EH (cell line): ENCODE measurements at regions not wholly inside any gene's neighbourhood (a gene's known extent, or its start where the extent isn't known, plus 50 kb on each side); places are given as distances from the start of the nearest gene placed in this dataset.

Experiments used
- DNase-seq: peaks from one replicate; pipeline ENCODE4 v3.0.0-alpha.2; 2015; ENCODE audit warnings: low read depth

DNA sequence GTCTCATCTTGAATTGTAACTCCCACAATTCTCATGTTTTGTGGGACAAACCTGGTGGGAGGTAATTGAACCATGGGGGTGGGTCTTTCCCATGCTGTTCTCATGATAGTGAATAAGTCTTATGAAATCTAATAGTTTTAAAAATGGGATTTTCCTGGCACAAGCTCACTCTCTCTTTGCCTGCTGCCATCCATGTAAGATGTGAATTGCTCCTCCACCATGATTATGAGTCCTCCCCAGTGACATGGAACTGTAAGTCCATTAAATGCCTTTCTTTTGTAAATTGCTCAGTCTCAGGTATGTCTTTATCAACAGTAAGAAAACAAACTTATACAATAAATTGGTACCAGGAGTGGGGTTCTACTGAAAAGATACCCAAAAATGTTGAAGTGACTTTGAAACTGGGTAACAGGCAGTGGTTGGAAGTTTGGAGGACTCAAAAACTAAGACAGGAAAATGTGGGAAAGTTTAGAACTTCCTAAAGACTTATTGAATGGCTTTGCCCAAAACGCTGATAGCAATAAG lies 601.4 kb downstream of the ZEB2 start:
- no peak for DNase-seq

DNA sequence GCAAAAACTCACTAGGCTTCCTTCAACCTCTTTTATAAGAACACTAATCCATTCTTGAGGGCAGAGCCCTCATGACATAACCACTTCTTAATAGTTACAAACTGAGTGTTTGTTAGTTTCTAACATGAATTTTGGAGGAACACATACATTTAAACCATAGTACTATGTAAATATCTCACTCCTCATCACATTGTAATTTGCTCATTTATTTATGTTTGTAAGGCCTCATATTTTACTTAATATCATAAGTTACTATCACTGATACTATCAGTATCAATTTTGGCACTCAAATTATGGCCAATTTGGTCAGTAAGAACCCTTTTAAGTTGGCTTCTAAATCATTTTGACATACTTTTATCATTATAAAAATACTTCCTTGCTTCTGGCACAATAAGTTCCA lies 603.1 kb downstream of the ZEB2 start:
- DNase-seq = no peak

DNA sequence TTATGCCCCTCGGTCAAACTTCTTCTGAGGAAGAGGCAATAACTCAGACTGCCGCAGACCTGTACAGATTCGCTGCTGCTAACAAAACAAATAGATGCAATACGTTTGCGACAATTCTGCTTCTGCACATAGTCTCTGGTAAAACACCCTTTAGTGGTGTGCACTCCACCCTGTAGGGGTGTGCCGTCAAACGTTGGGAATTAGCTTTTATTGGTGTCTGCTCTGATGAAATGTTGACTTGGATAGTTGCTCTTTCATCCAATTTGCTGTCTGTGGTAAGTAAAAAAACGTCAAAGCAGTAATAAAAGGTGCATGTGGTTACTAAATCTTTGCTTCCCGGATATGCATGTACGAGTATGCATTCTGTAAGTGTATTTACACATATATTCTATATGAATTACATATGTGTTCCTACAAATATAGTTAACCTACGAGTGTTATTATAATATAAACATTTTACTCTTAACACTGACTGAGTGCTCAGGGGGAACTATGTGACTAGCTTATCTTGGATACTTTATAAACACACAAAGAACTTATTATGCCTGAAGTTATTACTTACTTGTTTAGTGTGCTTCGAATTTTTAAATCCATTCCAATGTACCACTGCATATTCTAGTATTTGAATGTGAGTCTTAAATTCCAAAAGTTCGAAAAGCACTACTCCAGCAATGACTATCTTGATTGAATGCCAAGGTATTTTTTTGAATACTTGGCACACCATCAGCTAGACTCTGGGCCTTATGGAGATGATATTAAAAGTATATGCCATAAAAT lies 610.2 kb downstream of the ZEB2 start:
- peak; percentile 29 for DNase-seq

DNA sequence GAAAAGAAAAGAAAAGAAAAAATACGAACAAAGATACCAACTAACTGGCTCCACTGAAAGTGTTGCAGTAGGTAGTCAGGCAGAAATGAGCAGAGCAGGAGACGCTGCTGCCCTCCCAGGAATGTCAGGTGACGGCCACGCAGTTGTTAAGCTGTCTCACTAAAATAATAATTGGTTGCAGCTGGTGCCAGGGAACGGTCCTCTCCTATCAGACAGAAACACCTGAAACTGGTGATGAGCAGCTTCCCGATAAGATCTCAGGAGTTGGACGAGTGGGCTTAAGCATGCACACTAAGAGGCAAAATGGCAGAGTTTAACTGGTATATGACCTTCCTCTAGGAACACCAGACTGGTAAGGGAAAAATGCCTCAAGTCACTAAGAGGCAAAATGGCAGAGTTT lies 611.1 kb downstream of the ZEB2 start:
- DNase-seq = no peak

DNA sequence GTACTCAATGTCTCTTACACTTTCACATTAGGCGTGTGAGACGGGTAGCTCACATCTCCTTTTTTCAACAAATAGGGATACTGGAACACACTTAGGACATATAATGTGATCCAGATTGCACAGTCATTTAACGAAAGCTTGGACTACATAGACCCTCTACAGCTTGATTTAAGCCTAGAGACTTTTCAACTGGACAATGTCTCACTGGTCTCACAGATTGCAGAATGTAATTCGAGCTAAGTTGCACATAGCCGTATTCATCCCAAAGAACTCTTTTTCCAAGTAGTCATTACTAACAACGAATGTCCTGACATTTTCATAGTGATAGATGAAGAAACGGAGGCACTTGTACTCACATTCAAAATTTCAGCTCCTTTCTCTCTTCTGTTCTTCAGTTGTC lies 612.1 kb downstream of the ZEB2 start:
- peak; percentile 77 for DNase-seq

DNA sequence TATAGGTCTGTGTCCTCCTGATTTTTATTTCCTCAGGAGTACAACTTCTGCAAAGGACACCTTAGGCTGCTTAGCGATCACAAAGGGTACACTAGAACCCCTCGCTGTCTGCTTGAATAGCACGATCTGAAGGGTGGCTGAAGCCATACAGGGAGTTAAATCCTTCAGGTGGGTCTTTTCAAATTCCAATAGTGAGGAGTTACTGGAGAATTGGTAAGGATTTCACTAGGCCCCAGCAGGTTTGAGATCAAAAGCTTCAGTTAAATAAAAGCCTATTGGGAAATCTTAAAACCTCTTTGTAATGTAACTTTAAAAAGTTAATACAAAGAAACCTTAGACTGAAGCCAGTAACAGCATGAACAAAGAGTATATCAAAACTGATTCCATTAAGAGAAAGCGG lies 613.1 kb downstream of the ZEB2 start:
- no peak for DNase-seq

DNA sequence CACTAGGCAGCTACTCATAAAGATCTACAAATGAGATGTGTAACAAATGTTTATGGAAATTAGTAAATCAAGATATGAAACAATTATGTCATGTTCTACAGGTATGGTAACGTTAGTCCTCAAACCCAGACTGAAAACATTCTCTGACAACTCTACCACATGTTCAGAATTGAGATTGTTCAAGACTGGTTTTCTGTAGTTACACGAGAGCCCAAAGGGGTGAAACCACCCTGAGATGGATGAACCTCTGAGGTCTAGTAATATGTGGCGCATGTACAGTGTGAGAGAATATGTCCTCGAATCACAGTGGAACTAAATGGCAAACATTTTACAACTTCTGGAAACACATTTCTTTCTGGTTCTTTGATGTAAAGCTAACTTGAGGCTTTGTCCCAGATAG lies 614.3 kb downstream of the ZEB2 start:
- DNase-seq = no peak

DNA sequence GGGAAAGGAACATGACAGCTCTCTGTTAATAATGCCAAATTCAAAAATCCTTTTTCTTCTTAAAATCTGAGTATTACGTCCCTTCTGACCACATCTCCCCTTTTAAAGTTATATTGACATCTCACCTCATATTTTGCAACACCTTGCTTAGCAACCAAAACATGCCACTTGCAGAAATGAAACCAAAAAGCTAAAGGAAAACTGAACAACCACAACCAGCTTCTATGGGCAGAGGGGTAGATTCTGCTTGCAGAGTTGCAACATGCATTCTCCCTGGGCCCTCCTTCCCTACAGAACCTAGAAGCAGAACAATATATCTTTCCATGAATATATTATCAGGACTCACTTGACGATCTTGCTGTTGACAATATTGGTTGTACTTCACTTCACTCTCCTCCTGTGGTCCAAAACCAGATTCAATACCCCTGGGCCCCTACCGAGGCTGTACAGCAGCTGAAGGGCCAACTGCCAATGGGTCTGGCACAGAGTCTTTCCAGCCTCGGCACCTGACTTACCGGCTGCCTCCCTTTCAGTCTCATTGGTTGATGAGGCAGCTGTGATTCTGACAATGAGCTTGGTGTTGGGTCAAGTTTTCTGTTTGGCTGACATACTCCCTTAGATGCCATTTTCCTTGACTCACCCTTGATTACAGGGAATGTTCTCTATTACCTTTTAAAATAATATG lies 616.6 kb downstream of the ZEB2 start:
- DNase-seq = no peak

DNA sequence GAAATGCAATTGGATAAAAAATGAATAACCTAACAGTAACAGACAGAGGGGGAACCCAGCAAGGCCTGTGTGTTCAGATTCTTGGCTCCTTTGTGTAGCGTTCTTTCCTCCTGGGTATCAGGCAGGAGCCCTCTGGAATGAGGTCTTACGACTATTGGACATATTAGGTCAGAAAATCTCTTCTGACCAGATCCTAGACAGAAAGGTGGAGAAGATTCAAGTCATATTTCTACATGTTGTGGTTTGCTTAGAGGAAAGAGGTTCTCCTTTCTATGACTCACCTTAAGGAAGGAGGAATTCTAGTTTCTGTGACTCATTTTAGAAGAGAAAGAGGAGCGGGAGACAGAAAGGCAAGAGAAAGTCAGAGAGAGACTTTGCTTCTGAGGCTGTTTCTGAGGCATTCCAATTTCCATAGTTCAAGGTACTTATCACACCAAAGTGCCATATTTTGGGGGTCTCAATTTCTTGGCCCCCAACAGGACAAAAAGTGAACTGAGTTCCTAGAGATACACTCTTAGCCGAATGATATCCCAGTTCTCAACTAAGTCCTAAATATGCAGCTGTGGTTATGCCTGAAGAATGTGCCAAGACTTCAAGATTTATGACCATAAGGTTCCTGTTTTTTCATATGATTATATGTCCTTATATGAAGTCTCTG lies 618.6 kb downstream of the ZEB2 start:
- DNase-seq = peak; percentile 88

DNA sequence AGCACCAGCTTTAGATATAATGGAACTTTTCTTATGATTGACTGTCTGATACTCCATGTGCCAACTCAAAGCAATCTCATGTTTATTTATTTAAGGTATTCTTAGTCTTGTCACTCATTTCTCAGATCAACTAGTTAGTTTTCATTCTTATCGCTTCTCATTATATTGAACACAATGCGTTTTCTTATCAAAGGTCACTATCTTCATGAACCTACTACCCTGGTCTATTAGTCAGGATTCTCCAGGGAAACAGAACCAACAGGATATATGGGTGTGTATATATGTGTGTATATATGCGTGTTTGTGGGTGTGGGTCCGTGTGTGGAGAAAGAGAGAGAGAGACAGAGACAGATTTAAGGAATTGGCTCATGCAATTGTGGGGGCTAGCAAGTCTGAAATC lies 619.9 kb downstream of the ZEB2 start:
- no peak for DNase-seq

DNA sequence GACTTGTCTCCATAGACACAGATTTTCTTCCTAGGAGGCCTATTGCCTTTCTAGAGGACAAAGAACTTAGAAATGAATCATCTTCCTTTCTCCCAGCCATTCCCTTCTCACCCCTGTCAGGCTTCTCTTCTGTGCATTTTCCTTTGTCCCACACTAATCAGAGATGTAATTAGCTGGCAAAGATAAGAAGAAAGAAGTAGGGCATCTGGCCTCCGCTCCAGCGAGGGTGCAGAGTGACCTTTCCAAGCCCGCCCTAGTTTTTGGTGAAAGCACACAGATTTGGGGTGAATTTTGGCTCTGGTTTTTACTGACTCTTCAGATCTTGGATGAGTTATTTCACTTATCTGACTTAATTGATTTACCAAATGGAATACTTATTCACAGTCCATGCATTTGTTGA lies 626.5 kb downstream of the ZEB2 start:
- peak; percentile 9 for DNase-seq

DNA sequence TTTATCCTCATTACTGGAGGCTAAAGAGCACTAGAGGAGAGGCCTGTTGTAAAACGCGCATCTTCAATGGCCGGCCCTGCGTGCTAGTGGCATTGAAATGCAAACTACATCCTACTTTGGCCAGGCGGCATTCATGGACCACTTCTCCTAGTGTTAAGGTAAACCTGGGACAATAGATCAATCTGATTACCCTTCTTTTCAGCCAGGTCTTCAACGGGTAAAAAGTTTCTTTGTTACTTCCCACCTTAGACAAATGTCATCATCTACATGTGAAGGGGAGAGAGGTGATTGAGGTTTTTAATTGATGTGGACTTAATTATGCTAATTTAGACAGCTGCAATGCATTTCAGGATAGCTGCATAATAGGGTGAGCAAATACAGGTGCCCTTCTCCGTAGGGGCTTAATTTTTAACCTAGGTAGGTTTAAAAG lies 628.0 kb downstream of the ZEB2 start:
- DNase-seq = no peak

DNA sequence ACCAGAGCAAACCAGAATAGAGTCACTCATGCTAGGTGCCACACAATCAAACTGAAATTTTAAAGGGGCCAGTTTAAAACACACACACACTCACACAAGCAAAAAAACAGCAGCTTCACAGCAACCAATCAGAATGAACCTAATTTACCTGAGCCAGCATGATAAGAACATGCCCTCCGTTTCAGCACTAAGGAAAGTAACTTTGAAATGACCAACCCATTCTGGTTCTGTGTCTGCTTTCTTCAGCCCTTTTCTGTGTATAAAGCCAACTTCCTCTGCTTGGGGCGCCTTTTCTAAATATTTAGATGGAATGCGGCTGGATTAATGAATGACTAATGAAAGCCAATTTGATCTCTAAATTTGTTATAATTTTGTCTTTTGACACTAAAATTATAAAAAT lies 629.1 kb downstream of the ZEB2 start:
- DNase-seq = no peak

DNA sequence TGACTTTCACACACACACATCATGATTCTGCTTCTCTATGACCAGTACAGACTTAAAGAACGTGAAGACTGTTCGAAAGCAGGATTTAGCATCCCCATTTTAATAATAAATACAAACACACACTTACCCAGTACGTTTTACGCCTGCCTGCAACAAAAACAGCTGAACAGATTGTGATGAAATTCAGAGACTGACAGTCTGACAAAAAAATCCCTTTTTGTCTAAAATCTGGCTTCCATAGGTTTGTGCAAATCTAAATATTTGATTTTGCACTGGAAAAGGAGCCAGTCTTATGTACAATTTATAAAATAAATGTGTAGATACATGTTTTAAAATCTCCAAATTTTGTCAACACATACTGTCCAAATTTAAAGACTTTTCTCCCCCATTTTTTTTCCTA lies 630.7 kb downstream of the ZEB2 start:
- DNase-seq = no peak

DNA sequence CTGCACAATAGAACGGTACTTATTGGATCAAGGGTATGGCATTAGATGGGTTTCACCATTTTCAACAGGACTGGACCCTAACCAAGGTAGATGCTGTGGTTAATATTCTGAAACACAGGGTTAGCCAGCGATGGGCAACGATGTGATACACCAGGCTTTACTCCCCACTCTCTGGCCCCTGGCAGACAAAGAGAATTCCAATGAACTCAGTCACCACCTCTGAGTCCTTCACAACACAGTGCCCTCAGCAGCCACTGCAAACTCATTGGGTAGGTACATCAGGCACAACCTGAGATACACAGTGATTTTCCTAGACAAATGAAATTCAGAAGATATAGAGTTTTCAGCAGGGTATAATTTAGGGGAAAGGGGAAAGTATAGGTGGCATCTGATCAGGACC lies 634.5 kb downstream of the ZEB2 start:
- DNase-seq = peak; percentile 22

DNA sequence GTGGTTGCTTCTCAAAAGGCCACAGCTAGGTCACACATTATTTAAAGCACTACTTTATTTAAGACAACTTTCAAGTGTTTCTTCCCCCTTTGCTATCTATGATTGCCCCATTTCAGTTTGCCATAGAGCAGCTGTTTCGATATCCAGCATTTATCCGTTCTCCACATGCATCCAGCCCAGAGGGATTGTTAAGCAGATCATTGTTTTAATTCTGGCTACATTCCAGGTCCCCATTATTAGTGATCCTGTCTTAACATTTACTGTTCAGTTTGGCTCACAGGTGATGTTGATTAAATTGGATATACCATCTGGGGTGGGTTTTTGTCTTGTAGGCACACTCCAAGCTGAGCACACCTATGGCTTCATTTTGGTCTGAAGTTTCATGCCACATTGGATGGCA lies 638.7 kb downstream of the ZEB2 start:
- no peak for DNase-seq

DNA sequence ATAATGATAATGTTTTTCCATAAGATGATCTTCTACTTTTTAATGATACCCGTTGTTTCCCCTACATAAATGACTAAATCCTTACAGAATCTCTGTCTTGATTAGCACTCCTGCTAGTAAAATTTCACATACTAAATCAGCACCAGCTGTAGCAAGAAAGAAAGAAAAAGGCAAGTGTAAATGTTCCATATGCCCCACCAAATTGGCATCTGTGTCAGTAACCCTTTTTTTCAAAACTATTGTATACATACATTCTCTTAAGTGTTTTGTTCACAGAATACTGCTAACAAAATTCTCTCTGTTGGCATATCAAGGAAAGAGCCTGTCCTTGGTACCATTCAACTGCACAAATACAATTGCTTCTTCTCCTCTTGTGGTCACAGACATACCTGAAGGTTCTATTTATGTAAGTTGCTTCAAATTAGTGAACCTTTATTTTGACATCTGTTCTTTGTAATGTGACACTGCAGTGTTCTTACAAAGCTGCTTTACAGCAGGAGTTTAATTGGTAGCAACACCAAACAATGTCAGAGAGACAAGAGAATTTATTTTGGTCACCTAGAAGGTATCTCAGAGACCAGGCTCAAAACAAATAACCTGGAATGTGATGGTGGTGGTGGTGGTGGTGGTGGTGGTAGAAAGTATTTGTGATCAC lies 641.9 kb downstream of the ZEB2 start:
- DNase-seq = no peak

DNA sequence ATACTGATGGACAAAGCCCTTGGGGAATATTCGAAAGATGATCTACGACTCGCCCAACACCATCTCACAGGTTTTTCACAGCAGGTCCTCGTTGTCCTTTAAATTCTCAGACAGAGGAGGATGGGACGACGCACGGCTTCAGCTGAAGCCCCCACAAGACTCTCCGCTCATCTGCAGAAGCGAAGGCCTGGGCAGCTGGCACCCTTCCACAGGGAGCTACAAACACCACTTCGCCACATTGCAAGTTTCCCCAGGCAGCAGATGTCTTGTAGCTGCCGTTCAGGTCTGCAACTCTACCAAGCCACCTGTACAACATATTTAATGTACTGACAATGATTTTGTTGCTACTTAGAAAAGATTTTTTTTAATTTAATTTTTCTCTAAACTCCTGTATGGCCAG lies 642.9 kb downstream of the ZEB2 start:
- DNase-seq = no peak

DNA sequence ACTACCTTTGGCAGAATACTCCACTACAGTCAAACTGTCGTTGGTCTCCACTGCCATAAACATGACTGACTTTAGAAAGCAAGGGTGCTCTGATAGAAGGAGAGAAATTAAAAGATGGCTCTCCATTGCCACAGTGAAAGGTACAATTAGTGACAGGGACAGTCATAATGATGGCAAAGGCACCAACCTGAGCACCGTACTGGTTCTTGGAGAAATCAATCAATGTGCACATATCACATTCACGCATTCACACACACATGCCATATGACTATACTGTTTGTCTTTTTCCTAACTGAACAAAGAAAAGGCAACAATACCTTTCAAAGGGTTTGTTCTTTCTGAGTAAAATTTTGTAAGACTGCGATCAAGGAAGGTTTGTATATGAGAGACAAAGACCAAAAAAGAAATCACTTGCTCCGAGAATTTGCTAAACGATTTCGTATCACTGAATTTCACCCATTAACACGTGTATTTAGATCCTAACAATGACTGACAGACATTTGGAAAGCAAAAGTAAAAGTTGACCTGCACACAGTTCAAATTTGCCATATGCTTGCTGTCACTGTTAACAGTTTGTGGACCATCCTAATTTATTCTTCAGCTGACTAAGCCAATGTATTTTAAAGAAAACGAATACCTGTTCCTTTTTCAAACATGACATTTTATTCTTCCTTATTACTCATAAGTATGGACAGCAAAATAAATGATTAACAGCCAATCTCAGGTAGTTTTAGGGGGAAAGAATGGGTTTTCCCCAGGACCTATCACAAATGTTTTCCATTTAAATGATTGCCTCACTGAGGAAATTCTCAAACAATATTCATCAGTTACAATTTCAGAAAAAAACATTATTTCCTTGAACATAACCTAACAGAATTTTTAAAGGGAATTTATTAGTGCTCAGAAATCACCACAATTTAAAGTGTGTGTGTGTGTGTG lies 644.4 kb downstream of the ZEB2 start:
- DNase-seq = no peak

DNA sequence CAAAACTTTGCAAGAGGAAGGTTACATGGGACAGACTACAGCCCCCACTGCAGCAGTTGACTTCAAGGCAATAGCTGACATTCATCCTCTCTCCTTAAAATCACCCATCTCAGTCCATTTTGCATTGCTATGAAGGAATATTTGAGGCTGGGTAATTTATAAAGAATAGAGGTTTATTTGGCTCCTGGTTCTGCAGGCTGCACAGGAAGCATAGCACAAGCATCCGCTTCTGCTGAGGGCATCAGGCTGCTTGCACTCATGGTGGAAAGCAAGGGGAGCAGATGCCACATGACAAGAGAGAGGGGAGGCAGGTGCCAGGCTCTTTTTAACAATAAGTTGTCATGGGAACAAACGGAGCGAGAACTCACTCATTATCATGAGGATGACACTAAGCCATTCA lies 646.0 kb downstream of the ZEB2 start:
- no peak for DNase-seq

DNA sequence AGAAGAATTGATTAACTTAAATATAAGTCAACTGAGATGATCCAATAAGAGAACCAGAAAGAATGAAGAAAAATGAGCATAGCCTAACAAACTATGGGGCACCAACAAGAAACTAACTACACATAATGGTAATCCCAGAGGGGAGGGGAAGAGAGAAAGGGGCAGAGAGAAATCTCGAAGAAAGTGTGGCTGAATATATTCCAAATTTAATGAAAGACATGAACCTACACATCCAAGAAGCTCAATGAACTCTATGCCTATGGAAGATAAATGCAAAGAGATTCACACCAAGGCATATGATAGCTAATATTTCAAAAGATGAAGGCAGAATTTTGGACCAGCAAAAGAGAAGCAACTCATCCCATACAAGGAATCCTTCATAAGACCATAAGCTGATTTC lies 649.2 kb downstream of the ZEB2 start:
- no peak for DNase-seq
